ENCODE measurements at regions not wholly inside any gene's neighbourhood (a gene's known extent, or its start where the extent isn't known, plus 50 kb on each side); places are given as distances from the start of the nearest gene placed in this dataset.

- TF ChIP-seq CBX5 (IDR thresholded peaks at IDR 0.05; ENCODE audit: low read depth, low read length) (no peak), SRF (IDR thresholded peaks at IDR 0.05; ENCODE audit: low read depth, low read length) (no peak)
Observed at GRCh38 chr13:48888613-48889012, 87.1 kb upstream of the FNDC3A start (continued).
